NCI-H2107 (cell line): ENCODE measurements at regions not wholly inside any gene's neighbourhood (a gene's known extent, or its start where the extent isn't known, plus 50 kb on each side); places are given as distances from the start of the nearest gene placed in this dataset.
A peak's percentile ranks its signal among the peaks of the same experiment; 100 is the strongest.
"Not testable (repeated sequence)": the region's sequence is repeated elsewhere in the genome, so short reads cannot be mapped to it uniquely, and the experiment has no call there.

Experiments used
- DNase-seq: peaks from one replicate; lab custom pipeline; 2025; lab: John Stamatoyannopoulos, UW

DNA sequence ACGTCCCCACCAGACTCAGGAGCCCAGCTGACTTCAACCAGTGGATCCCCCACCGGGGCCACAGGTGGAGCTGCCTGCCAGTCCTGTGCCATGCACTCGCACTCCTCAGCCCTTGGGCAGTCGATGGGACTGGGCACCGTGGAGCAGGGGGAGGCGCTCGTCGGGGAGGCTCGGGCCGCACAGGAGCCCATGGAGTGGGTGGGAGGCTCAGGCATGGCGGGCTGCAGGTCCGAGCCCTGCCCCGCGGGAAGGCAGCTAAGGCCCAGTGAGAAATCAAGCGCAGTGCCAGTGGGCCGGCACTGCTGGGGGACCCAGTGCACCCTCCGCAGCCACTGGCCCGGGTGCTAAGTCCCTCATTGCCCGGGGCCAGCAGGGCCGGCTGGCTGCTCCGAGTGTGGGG is 52.3 kb upstream of the LRRC30 start:
- DNase-seq: not testable (repeated sequence)

DNA sequence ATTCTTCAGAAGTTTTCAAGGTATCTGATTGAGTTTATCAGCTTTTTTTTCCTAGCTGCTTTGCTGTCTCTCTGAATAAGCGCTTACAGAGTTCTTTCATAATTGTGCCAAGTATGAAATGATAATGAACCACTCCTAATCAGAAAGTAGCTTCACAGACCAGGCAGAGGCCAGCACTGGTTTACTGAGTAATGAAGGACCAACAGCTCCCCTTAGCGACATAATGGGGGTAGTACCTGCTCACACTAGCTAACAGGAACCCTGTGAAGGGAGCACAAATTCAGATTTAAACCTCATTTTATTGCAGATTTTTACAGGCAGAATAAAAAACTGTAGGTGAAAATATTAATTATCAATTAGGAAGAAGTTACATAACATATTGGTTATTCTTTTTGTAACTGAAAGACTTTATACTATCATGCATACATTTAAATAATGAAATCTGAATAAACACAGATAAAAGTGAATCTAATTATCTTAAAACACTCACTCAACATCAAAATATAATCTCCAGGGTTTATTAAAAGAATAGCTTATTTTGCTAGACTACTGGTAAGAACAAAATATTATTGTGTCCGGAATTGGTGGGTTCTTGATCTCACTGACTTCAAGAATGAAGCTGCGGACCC is 53.7 kb upstream of the LRRC30 start:
- DNase-seq: peak; percentile 12

DNA sequence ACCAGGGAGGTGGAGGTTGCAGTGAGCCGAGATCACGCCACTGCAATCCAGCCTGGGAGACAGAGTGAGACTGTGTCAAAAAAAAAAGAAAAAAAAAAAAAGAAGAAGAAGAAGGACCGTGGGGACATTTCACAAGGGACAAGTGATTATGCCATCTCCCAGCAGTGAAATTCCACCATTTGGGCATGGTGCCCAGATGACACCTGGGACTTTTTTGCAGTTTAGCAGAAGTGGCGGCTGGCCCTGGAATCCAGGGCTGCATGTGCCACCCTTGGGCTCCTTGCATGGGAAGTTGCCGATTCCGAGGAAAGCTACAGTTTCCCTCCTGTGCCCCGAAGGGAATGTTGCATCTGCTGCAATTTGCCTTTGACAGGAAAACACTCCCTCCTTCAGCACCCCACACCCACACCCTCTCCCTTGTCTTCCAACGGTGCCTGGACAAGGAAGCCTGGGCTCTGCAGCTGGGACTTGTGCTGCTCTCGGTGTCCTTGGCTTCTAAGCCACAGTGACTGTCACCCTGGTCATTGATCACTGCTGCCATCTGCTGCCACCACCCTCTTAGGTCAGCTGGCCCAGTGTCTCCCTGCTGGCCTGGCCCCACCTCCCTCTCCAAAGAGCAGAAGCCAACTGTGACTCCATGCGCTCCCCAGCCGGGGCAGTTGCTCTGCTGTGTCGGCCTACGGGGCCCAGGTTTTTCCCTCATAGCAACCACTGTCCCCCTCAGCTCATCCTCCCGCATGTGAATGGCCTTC is 56.4 kb upstream of the LRRC30 start:
- no peak for DNase-seq

DNA sequence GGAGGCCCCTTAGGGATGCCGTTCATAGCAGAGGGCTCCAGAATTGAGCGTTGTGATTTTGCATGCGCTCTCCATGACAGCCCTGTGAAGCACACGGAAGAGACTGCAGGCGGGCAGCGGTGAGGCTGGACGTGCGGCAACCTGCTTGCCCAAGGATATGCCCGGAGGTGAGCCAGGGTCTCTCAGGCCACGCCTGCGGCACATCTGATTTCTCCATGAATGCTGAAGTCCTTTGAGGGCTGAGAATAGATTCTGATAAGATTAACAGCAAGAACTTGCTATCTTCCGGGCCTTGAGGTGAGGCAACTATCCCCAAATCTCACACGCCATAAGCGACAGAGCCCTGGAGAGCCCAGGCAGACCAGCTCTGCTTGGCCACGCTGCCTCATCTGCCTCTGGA is 55.6 kb upstream of the LAMA1 start:
- no peak for DNase-seq

DNA sequence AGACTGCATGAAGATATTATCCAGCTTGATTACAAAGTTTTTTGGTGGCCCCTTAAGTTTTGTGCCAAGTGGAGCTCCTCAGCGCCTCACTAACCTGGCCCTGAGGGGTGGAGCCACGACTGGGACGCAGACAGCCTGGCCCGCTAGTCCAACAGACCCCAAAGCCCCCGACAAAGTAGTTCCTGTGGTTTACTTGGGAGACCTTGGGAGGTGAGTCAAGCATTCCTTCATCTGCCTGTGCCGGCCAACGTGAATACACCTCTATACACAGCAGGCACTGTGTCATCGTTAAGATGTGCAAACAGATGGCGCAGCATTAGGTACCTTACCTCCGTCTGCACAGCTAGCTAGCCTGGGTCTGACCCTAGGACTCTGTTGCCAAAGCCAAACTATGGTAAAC is 55.0 kb upstream of the LAMA1 start:
- no peak for DNase-seq

DNA sequence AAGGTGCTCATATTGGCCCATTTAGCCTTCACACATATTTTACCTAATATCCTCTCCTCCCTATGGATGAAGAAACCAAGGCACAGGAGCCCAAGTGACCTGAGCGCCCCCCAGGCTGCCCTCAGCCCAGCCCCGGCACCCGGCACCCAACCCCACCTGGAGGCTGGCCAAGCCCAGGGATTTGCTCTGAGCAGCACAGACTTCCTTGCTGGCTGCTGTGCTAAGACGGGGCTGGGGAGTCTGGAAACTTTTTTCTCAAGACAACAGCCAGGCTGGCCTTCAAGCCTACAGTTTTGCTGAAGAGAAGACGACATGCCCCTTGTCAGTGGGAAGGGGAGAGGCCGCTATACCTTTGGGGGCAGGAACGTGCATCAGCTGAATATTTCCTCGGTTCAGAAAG is 52.7 kb upstream of the LAMA1 start:
- no peak for DNase-seq

DNA sequence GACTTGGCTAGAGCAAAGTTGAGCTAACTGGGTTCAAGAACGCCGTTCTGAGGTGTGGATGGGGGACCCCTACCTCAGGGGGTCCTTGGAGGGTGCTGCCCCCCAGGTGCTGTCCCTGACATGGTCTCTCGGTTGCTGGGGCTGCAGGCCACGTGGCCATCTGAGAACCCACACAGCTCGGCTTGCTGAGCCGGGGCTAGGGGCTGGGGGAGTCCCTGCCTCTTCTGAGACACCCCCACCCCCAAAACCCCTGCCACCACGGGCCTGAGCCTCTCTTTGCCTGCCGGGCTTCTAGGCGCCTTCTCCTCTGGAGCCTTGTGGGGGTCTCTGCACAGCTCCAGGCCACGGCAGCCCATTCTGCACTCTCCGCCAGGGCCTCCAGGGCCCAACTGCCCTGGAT is 52.0 kb upstream of the LAMA1 start:
- no peak for DNase-seq

DNA sequence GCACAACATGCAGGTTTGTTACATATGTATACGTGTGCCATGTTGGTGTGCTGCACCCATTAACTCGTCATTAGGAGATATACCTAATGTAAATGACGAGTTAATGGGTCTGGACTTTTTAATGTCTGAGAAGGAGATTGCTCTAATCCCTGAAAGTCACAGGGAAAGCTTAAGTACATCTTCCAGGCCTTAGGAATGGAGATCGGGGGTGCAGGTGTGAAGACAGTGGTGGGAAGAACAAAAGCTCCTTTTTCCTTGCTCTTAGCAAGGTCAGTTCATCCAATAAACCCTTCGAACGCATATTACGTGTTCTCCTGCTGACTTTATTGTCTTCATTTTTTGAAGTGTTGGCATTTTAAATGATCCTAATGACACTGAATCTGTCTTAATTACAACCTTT is 50.8 kb upstream of the LAMA1 start:
- no peak for DNase-seq
